Stimulated activated naive CD4-positive, alpha-beta T cell treated with Interleukin-2 at 50 U/mL for 16 hours (primary cell): ENCODE measurements at regions not wholly inside any gene's neighbourhood (a gene's known extent, or its start where the extent isn't known, plus 50 kb on each side); places are given as distances from the start of the nearest gene placed in this dataset.

Experiments used
- DNase-seq: peaks from one replicate; lab custom pipeline; 2025; lab: John Stamatoyannopoulos, UW

GRCh38 chr1:36542962-36543515, 60.3 kb upstream of the CSF3R start:
- DNase-seq, result no peak

- DNase-seq, result no peak
Measured at GRCh38 chr1:36542024-36542961, 59.6 kb upstream of the CSF3R start.

GRCh38 chr1:36540056-36540455, 57.3 kb upstream of the CSF3R start:
- DNase-seq, result no peak

DNA sequence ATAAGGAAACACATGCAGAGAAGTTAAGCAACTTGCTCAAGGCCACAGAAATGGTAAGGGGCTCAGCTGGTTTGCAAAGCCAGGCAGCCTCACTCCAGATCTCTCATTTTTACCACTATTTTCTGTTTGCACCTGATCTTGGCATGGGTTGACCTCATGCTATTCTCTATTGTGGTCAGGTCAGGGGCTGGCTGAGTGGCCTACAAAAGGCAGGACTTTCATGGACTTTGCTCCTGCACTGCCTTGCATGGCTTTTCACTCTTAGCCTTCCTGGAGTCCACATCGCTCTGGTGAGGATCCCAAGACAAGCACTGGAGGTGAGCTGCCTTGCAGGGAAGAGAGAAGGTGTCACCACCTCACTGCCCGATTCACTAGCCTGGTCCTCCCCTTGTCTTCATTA, 56.8 kb upstream of the CSF3R start:
- no peak for DNase-seq

- no peak for DNase-seq
Measured at GRCh38 chr1:36537991-36538390, 55.3 kb upstream of the CSF3R start.

DNA sequence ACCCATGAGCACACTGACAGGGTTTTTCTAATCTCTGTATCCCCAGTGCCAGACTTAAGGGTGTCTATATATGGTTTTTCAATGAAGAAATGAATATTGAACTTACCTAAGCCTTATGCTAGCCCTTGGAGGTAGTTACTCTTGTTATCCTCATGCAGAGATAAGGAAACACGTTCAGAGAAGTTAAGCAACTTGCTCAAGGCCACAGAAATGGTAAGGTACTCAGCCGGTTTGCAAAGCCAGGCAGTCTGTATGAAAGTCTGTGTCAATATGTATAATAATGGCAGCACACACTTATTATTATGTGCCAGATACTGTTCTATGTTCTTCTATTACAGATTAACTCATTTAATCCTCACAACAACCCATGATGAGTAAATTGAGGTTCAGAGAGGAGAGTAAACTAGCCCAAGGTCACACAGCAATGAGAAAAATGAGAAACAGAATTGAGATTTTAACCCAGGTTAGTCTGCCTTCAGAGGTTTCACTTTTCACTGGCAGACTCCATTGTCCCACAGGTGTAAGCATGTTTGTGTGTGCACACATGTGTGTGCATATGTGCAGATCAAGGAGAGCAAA, 54.6 kb upstream of the CSF3R start:
- no peak for DNase-seq

GRCh38 chr1:36536727-36537126, 54.0 kb upstream of the CSF3R start:
- no peak for DNase-seq

- no peak for DNase-seq
Measured at GRCh38 chr1:36534711-36535412, 52.1 kb upstream of the CSF3R start.

GRCh38 chr1:36533897-36534296, 51.2 kb upstream of the CSF3R start:
- no peak for DNase-seq

GRCh38 chr1:36532810-36533401, 50.2 kb upstream of the CSF3R start:
- DNase-seq, result no peak
